ENCODE measurements at regions not wholly inside any gene's neighbourhood (a gene's known extent, or its start where the extent isn't known, plus 50 kb on each side); places are given as distances from the start of the nearest gene placed in this dataset.
A peak's percentile ranks its signal among the peaks of the same experiment; 100 is the strongest.

- DNase-seq (ENCODE audit: low spot score): peak; percentile 95
Observed at GRCh38 chr1:181142096-181142958, 53.8 kb downstream of the IER5 start.

DNA sequence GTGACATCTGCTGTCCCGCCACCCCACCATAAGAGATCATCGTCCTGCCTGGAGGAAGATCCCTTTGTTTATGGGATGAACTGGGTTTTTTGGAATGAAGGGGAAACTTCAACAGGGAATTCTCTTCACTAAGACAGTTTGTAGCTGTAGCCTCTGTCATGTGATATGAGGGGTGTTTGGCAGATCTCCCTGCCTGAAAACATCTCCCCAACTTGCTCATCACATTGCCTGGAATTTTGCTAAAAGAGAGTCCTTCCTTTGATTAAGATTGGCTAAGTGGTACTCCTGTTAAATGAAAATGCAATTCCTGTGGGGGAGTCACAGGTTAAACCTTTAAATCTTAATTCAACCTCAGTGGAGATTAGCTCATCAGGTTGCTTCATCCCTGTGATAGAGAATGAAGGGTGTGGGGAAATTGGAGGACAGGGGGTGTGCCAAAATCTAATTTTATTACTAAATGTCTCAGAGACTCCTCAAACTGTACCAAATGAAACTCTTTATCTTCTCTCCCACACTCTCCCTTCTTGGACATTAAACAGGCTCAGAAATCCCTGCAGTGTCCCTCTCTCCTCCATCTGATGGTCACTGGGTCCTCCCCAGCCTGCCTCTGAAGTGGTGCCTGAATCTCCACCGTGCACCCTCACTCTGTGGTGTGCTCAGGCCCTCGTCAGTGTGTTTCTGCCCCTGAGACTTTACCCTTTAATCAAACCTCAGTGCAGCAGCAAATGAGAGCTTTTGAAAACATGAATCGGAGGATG is 54.8 kb downstream of the IER5 start:
- DNase-seq (ENCODE audit: low spot score): no peak

DNA sequence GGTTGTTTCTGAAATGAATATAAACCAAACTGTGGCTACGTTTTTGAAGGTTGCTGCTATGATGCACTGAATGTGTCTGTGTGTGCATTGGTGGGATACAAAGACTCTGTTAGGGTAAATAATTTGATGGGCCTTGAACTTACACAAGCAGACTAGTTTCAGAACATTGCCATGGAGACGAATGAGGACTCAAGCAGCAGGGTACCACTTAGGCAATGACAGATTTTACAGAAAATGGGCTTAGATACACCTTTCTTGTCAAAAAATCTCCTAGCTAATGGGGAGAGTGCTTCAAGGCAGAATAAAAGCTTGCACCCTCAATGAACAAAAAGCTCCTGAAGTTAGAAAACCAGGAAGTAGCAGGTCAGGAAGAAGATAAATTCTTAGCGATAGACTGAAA is 55.7 kb downstream of the IER5 start:
- no peak for DNase-seq (ENCODE audit: low spot score)

- no peak for DNase-seq (ENCODE audit: low spot score)
Observed at GRCh38 chr1:181148636-181149035, 60.1 kb downstream of the IER5 start.

GRCh38 chr1:181149326-181150125 is 61.0 kb downstream of the IER5 start:
- no peak for DNase-seq (ENCODE audit: low spot score)

DNA sequence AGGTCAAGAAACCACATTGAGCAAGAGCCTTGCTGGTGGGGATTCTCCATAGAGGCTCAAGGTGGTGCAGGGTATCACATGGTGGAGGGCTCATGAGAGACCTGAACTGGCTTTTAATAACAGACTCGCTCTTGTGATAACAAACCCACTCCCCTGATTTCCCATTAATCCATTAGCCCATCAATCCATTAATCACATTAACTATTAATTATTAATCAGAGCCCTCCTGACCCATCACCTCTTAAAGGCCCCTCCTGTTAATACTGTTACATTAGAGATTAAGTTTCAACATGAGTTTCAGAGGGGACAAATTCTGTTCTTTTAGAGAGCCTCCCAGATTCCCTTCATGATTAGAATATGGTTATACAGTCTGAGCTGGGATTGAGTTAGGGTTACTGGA is 61.8 kb downstream of the IER5 start:
- DNase-seq (ENCODE audit: low spot score): no peak

- DNase-seq (ENCODE audit: low spot score): no peak
Observed at GRCh38 chr1:181150842-181151241, 62.3 kb downstream of the IER5 start.

DNA sequence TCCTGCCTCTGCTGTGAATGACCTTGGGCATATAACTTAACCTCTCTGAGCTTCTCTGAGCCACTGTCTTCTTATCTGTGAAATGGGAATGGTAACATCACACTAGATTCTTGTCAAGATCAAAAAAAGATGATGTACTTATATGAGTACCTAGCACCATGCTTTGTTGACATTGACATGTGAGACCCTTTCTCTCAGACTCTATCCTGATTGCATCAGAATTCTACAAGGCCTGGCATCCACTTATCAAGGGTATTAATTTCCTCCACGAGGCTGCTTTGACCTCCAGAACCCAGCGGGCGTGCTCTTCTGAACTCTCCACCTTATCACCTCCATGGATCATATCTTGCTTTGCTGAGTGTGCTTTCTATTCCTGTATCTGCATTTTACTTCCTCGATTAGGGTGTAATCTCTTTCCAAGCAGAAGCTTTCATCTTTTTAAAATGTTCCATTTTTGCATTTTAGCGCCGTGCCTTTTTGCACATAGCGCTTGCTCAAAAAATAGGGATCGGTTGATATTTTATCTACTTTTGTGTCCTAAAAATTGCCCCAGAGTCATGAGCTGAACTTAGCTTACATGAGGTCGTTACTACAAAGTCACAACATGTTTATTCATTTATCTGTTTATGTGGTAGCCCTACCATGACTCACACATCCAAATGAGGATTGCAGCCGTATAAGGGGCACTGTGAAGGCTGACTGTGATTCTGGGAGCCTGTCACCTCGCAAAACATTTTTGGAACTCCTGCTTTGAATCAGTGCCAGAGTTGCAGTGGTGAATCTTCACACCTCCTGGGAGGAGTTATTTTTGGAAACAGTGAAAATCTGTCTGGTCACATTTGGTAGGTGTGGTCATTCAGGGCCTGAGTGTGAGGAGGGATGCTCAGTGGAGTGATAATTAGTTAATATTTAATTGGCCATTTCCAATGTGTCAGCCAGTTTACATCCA is 63.2 kb downstream of the IER5 start:
- DNase-seq (ENCODE audit: low spot score): no peak

- peak; percentile 78 for DNase-seq (ENCODE audit: low spot score)
Observed at GRCh38 chr1:181152892-181153633, 64.6 kb downstream of the IER5 start.

- no peak for DNase-seq (ENCODE audit: low spot score)
Observed at GRCh38 chr1:181153634-181153961, 65.1 kb downstream of the IER5 start.

DNA sequence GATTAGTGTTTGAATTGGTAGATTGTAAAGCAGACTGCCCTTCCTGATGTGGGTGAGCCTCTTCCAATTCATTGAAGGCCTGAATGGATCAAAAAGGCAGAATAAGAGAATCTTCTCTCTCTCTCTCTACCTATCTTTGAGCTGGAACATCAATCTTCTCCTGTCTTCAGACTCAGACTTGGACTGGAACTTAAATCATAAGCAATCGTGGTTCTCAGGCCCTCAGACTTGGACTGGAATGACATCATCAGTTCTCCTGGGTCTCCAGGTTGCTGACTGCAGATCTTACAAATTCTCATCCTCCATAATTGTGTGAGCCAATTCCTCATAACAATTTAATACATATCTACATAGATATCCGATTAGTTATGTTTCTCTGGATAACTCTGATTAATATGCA is 66.8 kb downstream of the IER5 start:
- no peak for DNase-seq (ENCODE audit: low spot score)

- DNase-seq (ENCODE audit: low spot score): no peak
Observed at GRCh38 chr1:181159451-181160140, 71.1 kb downstream of the IER5 start.

DNA sequence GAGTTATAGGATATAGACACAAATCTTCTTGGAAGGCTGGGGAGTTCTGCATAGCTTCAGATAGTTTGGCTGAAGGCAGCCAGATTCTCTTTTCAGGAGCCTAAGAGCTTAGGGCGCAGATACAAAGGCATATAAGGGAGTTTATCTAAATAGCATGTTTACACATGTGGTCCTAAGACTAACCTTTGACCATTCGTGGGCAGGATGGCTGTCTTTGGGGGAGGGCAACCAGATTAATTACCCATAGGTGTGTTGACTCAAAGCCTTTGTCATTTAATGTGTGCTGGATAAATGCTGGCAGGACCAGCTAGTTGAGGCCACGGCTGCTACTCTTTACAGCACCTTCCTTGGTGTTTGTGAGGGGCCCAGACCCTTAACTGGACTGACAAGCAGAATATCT is 71.8 kb downstream of the IER5 start:
- no peak for DNase-seq (ENCODE audit: low spot score)

- DNase-seq (ENCODE audit: low spot score): no peak
Observed at GRCh38 chr1:181160998-181161870, 72.7 kb downstream of the IER5 start.

- DNase-seq (ENCODE audit: low spot score): no peak
Observed at GRCh38 chr1:181163662-181164061, 75.2 kb downstream of the IER5 start.

DNA sequence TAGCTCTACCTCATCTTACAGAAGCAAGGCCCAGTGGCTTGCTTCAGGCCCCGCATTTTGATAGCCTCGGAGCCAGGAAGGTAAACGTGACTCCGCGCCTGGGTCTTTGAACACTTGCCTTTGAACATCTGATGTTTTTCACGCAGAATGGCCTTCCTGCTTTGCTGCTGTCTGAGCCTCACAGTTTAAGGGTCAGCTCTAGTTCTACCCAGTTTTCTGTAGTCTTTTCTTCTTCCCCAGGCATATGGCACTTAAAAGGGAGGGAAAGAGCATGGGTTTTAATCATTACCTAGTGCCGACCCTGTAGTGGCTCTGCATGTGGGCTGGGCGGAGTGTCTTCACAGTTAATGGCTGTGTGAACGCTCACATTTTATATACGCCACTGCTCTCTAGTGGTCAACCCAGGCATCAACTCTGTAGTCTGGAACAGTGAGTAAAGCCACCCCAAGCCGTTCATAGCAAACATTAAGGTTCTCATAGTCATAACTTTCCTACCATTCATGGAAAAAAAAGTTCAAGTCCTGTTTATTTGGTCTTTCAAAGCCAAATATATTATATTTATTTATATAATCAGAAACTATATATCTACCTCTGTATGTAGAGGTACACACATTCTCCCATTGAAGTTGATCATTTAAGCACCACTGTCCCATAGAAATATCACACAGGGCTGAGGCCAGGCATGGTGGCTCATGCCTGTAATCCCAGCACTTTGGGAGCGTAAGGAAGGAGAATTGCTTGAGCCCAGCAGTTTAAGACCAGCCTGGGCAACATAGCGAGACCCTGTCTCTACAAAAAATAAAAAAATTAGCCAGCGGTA is 78.1 kb downstream of the IER5 start:
- peak; percentile 88 for DNase-seq (ENCODE audit: low spot score)

DNA sequence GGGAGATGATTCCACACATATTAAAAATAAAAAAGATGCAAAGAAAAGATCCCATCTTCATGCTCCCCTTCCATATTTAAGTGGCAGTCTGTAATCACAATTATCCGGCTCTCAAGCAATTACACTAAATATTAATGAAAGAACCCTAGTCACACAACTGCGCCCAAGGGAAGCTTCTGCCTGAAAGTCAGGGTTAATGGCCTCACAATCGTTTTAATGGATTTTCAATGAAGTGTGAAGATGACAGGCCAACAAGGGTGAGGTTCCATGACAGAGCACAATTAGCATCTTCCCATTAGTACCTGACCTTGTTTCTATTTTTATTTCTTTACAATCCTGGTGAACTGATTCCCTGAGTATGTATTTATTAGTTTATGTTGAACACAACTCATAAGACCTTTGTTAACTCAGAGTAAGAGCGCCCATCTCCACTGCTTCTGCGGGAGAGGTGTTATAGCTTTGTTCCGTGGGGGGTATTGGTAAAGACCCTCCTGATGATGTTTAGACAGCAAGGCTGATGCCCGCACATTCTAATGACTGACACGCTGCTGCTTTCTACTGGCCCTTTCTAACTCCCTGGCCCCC is 80.9 kb downstream of the IER5 start:
- DNase-seq (ENCODE audit: low spot score): no peak

GRCh38 chr1:181170194-181170593 is 81.7 kb downstream of the IER5 start:
- DNase-seq (ENCODE audit: low spot score): no peak
